ENCODE measurements at regions not wholly inside any gene's neighbourhood (a gene's known extent, or its start where the extent isn't known, plus 50 kb on each side); places are given as distances from the start of the nearest gene placed in this dataset.
"Not testable (repeated sequence)": the region's sequence is repeated elsewhere in the genome, so short reads cannot be mapped to it uniquely, and the experiment has no call there.

- Histone ChIP-seq H3K9me3 (replicated peaks) (no peaks in the 10 kb centered on the region), H3K27ac (no peak overlapping the region), H3K27me3 (replicated peaks) (no peaks in the 10 kb centered on the region), H3K4me3 (no peak overlapping the region), H3K36me3 (no peaks in the 10 kb centered on the region), H3K4me1 (replicated peaks) (no peaks in the 10 kb centered on the region)
- no peak for DNase-seq (ENCODE audit: low read depth in 1 of 2, low spot score in 2 of 2)
These were observed 58.9 kb downstream of the OR5AK2 start for GRCh38 chr11:57047610-57048009.

- H3K9me3 ChIP-seq (replicated peaks), result no peaks in the 10 kb centered on the region
- H3K36me3 ChIP-seq, result no peaks in the 10 kb centered on the region
- no peaks in the 10 kb centered on the region for H3K4me1 ChIP-seq (replicated peaks)
- no peak overlapping the region for H3K27ac ChIP-seq
- H3K27me3 ChIP-seq (replicated peaks), result no peaks in the 10 kb centered on the region
- H3K4me3 ChIP-seq, result no peak overlapping the region
- no peak for DNase-seq (ENCODE audit: low read depth in 1 of 2, low spot score in 2 of 2)
These were observed 61.0 kb downstream of the OR5AK2 start for GRCh38 chr11:57049749-57050148.

DNA sequence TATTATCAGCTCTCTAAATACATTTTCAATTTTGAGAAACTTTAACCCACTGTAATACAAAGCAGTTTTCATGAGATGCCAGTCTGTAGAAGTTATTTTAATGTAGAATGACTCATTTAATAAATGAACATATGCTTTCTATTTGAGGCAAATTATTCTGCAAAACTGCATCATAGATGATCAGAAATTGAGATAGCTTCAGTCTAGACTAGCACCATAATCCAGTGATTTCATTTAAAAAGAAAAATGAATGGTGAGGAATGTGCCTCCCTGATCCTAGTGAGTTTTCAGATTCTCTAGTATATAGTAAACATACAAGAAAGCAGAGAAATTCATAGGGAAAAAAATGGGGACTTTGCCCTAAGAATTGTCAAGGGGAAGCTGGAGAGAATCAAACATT, 66.1 kb downstream of the OR5AK2 start:
- Histone ChIP-seq H3K36me3 (no peaks in the 10 kb centered on the region), H3K27ac (no peak overlapping the region)

GRCh38 chr11:57055744-57056143, 67.0 kb downstream of the OR5AK2 start:
- H3K9me3 ChIP-seq (replicated peaks), result no peaks in the 10 kb centered on the region
- H3K27ac ChIP-seq, result no peak overlapping the region
- H3K27me3 ChIP-seq (replicated peaks), result no peaks in the 10 kb centered on the region
- H3K36me3 ChIP-seq, result no peaks in the 10 kb centered on the region
- no peak overlapping the region for H3K4me3 ChIP-seq
- H3K4me1 ChIP-seq (replicated peaks), result no peaks in the 10 kb centered on the region
- no peak for DNase-seq (ENCODE audit: low read depth in 1 of 2, low spot score in 2 of 2)

More for the DNA sequence above, 66.1 kb downstream of the OR5AK2 start:
- H3K4me1 ChIP-seq (replicated peaks), result no peaks in the 10 kb centered on the region
- H3K4me3 ChIP-seq, result no peak overlapping the region
- no peaks in the 10 kb centered on the region for H3K9me3 ChIP-seq (replicated peaks)
- no peak for DNase-seq (ENCODE audit: low read depth in 1 of 2, low spot score in 2 of 2)
- no peaks in the 10 kb centered on the region for H3K27me3 ChIP-seq (replicated peaks)

DNA sequence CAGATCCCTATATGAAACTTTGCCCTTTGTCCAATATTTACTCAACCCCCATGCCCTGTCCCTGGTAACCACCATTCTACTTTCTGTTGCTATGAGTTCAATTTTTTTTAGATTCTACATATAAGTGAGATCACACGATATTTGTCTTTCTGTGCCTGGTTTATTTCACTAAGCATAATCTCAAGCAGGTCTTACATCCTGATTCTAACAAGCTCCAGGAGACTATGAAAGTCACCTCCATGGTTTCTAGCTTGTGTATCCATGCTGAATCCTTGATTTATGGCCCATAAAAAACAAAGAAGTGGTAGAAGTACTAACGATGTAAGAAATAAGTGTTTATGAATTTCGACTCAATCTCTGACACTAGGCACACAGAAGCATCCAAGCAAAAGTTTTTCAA, 68.0 kb downstream of the OR5AK2 start:
- Histone ChIP-seq H3K4me1 (replicated peaks) (no peaks in the 10 kb centered on the region), H3K27me3 (replicated peaks) (no peaks in the 10 kb centered on the region; the same call in 1 of the 2 replicates), H3K4me3 (no peak overlapping the region), H3K9me3 (replicated peaks) (no peaks in the 10 kb centered on the region), H3K27ac (no peak overlapping the region), H3K36me3 (no peaks in the 10 kb centered on the region)
- DNase-seq (ENCODE audit: low read depth in 1 of 2, low spot score in 2 of 2), result no peak

GRCh38 chr11:57057561-57057960, 68.8 kb downstream of the OR5AK2 start:
- Histone ChIP-seq H3K9me3 (replicated peaks) (no peaks in the 10 kb centered on the region), H3K27me3 (replicated peaks) (no peaks in the 10 kb centered on the region; the same call in 1 of the 2 replicates), H3K27ac (no peak overlapping the region), H3K4me3 (no peak overlapping the region), H3K36me3 (no peaks in the 10 kb centered on the region), H3K4me1 (replicated peaks) (no peaks in the 10 kb centered on the region)
- DNase-seq (ENCODE audit: low read depth in 1 of 2, low spot score in 2 of 2), result no peak

DNA sequence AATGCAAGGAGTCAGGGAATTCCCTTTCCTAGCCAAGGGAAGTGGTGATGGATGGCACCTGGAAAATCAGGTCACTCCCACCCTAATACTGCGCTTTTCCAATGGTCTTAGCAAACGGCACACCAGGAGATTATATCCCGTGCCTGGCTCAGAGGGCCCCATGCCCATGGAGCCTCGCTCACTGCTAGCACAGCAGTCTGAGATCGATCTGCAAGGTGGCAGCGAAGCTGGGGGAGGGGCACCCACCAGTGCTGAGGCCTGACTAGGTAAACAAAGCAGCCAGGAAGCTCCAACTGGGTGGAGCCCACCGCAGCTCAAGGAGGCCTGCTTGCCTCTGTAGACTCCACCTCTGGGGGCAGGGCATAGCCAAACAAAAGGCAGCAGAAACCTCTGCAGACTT, 74.2 kb downstream of the OR5AK2 start:
- H3K9me3 ChIP-seq (replicated peaks); H3K27me3 ChIP-seq (replicated peaks); H3K36me3 ChIP-seq; H3K4me1 ChIP-seq (replicated peaks); H3K27ac ChIP-seq; DNase-seq (ENCODE audit: low read depth in 1 of 2, low spot score in 2 of 2); H3K4me3 ChIP-seq: not testable (repeated sequence)

- Histone ChIP-seq H3K4me1 (replicated peaks) (peaks cover 20% of the 10 kb centered on the region), H3K9me3 (replicated peaks) (no peaks in the 10 kb centered on the region), H3K36me3 (no peaks in the 10 kb centered on the region), H3K4me3 (no peak overlapping the region), H3K27ac (no peak overlapping the region), H3K27me3 (replicated peaks) (no peaks in the 10 kb centered on the region)
- no peak for DNase-seq (ENCODE audit: low read depth in 1 of 2, low spot score in 2 of 2)
These were observed 81.2 kb downstream of the OR5AK2 start for GRCh38 chr11:57069942-57070341.

GRCh38 chr11:57071829-57072228, 83.1 kb downstream of the OR5AK2 start:
- DNase-seq (ENCODE audit: low read depth in 1 of 2, low spot score in 2 of 2), result peak in 1 of 2 experiments; percentile 53
- Histone ChIP-seq H3K9me3 (replicated peaks) (no peaks in the 10 kb centered on the region), H3K27ac (peak overlapping the region; percentile 77), H3K4me3 (no peak overlapping the region), H3K4me1 (replicated peaks) (peaks cover 20% of the 10 kb centered on the region), H3K27me3 (replicated peaks) (no peaks in the 10 kb centered on the region), H3K36me3 (no peaks in the 10 kb centered on the region)

- Histone ChIP-seq H3K27me3 (replicated peaks) (no peaks in the 10 kb centered on the region), H3K4me3 (no peak overlapping the region), H3K4me1 (replicated peaks) (peaks cover 20% of the 10 kb centered on the region), H3K36me3 (no peaks in the 10 kb centered on the region), H3K9me3 (replicated peaks) (no peaks in the 10 kb centered on the region), H3K27ac (peak overlapping the region; percentile 77)
- DNase-seq (ENCODE audit: low read depth in 1 of 2, low spot score in 2 of 2), result peak in 1 of 2 experiments; percentile 78
These were observed 83.9 kb downstream of the OR5AK2 start for GRCh38 chr11:57072640-57073039.

- peak overlapping the region; percentile 33 for H3K27ac ChIP-seq
- DNase-seq (ENCODE audit: low read depth in 1 of 2, low spot score in 2 of 2), result no peak
These were observed 84.4 kb downstream of the OR5AK2 start for GRCh38 chr11:57073128-57073527.

GRCh38 chr11:57081356-57081755, 92.6 kb downstream of the OR5AK2 start:
- H3K4me3 ChIP-seq, result no peak overlapping the region
- H3K4me1 ChIP-seq (replicated peaks), result no peaks in the 10 kb centered on the region
- H3K36me3 ChIP-seq, result no peaks in the 10 kb centered on the region
- H3K9me3 ChIP-seq (replicated peaks), result no peaks in the 10 kb centered on the region
- no peaks in the 10 kb centered on the region for H3K27me3 ChIP-seq (replicated peaks)
- no peak overlapping the region for H3K27ac ChIP-seq
- no peak for DNase-seq (ENCODE audit: low read depth in 1 of 2, low spot score in 2 of 2)

More at GRCh38 chr11:57073128-57073527, 84.4 kb downstream of the OR5AK2 start:
- no peaks in the 10 kb centered on the region for H3K27me3 ChIP-seq (replicated peaks)
- H3K4me3 ChIP-seq, result no peak overlapping the region
- H3K36me3 ChIP-seq, result no peaks in the 10 kb centered on the region
- H3K4me1 ChIP-seq (replicated peaks), result peaks cover 20% of the 10 kb centered on the region
- H3K9me3 ChIP-seq (replicated peaks), result no peaks in the 10 kb centered on the region

DNA sequence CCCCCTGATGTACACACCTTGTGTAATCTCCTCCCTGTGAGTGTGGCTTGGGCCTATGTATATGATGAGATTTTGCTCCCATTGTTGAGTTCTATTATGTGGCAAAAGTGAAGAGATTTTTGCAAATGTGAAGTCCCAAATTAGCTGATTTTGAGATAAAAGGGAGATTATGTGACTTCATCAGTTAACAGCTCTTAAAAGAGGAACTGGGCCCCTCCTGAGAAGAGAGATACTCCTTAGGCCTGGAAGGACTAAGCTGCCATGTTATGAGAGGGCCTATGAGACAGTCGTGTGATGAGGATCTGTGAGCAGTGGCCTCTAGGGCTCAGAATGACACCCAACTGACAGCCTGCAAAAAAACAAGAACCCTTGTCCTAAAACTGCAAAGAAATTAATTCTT, 93.4 kb downstream of the OR5AK2 start:
- Histone ChIP-seq H3K4me1 (replicated peaks) (no peaks in the 10 kb centered on the region), H3K27ac (no peak overlapping the region), H3K9me3 (replicated peaks) (no peaks in the 10 kb centered on the region), H3K27me3 (replicated peaks) (no peaks in the 10 kb centered on the region), H3K36me3 (no peaks in the 10 kb centered on the region), H3K4me3 (no peak overlapping the region)
- DNase-seq (ENCODE audit: low read depth in 1 of 2, low spot score in 2 of 2), result no peak

DNA sequence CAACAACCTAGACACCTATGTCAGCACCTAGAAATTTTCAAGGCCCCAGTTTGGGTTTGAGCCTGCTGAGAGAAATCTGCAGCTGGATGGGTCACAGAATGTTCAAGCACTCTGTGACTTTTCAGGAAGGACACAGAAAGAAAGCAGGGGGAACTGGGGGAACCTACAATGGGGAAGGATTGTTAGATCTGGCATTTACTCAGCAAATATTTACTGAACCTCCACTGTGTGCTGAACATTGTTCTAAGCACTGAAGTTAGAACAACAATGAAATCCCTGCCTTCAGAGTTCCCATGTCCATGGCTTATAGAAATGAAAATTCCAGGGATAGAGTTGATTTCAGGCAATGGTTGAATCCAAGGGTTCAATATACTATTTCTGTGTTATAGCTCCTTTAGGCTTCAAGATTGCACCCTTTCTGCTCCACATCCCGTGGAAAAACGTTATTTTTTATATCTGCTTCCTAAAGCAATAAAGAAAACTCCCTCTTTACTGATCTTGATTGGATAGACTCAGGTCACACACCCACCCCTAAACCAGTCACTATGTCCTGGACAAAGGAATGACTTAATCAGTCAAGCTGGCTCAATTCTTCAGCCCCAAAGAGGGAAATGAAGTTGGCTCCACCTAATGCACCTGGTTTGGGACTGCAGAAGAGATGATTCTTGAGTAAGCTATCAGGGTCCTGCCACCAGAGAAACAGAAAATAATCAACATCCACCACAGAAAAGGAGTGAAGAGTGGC, 95.1 kb downstream of the OR5AK2 start:
- no peaks in the 10 kb centered on the region for H3K9me3 ChIP-seq (replicated peaks)
- H3K27me3 ChIP-seq (replicated peaks), result no peaks in the 10 kb centered on the region; the same call in 1 of the 2 replicates
- no peak overlapping the region for H3K4me3 ChIP-seq
- no peak for DNase-seq (ENCODE audit: low read depth in 1 of 2, low spot score in 2 of 2)
- no peaks in the 10 kb centered on the region for H3K4me1 ChIP-seq (replicated peaks)
- H3K36me3 ChIP-seq, result no peaks in the 10 kb centered on the region
- no peak overlapping the region for H3K27ac ChIP-seq

DNA sequence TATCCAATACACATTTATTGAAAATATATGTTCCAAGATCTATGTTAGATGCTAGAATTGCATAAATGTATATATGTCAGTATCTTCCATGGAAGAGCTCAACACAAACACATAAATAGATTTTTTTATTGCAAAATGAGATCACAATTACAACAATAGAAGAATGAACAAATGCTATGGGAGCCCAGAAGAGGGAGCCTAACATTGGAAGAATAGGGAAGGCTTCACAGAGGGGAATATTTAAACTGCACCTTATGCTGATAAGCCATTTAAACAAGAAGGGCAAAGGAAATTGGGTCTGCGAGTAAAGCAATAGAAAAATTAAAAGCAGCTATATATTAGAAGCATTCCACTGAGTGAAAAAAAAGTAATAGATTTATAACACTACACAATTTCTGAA, 96.1 kb upstream of the LRRC55 start:
- Histone ChIP-seq H3K36me3 (no peaks in the 10 kb centered on the region), H3K27me3 (replicated peaks) (no peaks in the 10 kb centered on the region; the same call in 1 of the 2 replicates), H3K9me3 (replicated peaks) (no peaks in the 10 kb centered on the region), H3K4me1 (replicated peaks) (no peaks in the 10 kb centered on the region), H3K27ac (no peak overlapping the region), H3K4me3 (no peak overlapping the region)
- DNase-seq (ENCODE audit: low read depth in 1 of 2, low spot score in 2 of 2), result no peak
